ENCODE measurements at regions not wholly inside any gene's neighbourhood (a gene's known extent, or its start where the extent isn't known, plus 50 kb on each side); places are given as distances from the start of the nearest gene placed in this dataset.

GRCh38 chr12:130222519-130223218 lies 60.4 kb downstream of the FZD10 start:
- Histone ChIP-seq H3K4me1 (no peaks in the 10 kb centered on the region), H3K27ac (no peak overlapping the region), H3K4me3 (no peak overlapping the region), H3K27me3 (replicated peaks in 1 of 7) (peaks cover 0 to 36% (median 0%) of the 10 kb centered on the region in 7 donors), H3K9me3 (peaks cover 0 to 19% (median 0%) of the 10 kb centered on the region in 8 donors), H3K36me3 (no peaks in the 10 kb centered on the region)
- WGBS, 5 donors: 44 to 59% (median 51%) methylated on average over 23 of the region's 23 CpGs
- TF ChIP-seq POLR2A (IDR thresholded peaks at IDR 0.05) (no peak), CTCF (IDR thresholded peaks at IDR 0.05 in 8 of 11, conservative IDR thresholded peaks at IDR 0.05 in 3 of 11) (no peak), POLR2AphosphoS5 (IDR thresholded peaks at IDR 0.05) (no peak)
- DNase-seq: no peak
- intact Hi-C loops (cut with DNase I; ENCODE audit: low total_unique reads): no loop called here

- Histone ChIP-seq H3K36me3 (no peaks in the 10 kb centered on the region), H3K27me3 (replicated peaks in 1 of 7) (peaks cover 0 to 36% (median 0%) of the 10 kb centered on the region in 7 donors), H3K9me3 (peaks cover 0 to 18% (median 0%) of the 10 kb centered on the region in 8 donors), H3K4me3 (no peak overlapping the region), H3K4me1 (no peaks in the 10 kb centered on the region), H3K27ac (no peak overlapping the region)
- TF ChIP-seq POLR2AphosphoS5 (IDR thresholded peaks at IDR 0.05) (no peak), POLR2A (IDR thresholded peaks at IDR 0.05) (no peak), CTCF (IDR thresholded peaks at IDR 0.05 in 8 of 11, conservative IDR thresholded peaks at IDR 0.05 in 3 of 11) (no peak)
- DNase-seq: no peak
- intact Hi-C loops (cut with DNase I; ENCODE audit: low total_unique reads): no loop called here
- WGBS, 5 donors: 85 to 89% (median 87%) methylated on average over 6 of the region's 6 CpGs
Observed at GRCh38 chr12:130223767-130224244, 61.5 kb downstream of the FZD10 start.

GRCh38 chr12:130224613-130225012 lies 62.3 kb downstream of the FZD10 start:
- no peak overlapping the region for H3K27ac ChIP-seq
- peaks cover 0 to 21% (median 4%) of the 10 kb centered on the region in 8 donors for H3K9me3 ChIP-seq
- 81 to 90% (median 82%) methylated on average over 14 of the region's 14 CpGs for WGBS, 5 donors
- TF ChIP-seq CTCF (IDR thresholded peaks at IDR 0.05 in 8 of 11, conservative IDR thresholded peaks at IDR 0.05 in 3 of 11) (no peak), POLR2A (IDR thresholded peaks at IDR 0.05) (no peak), POLR2AphosphoS5 (IDR thresholded peaks at IDR 0.05) (no peak)
- DNase-seq: no peak
- peaks cover 0 to 27% (median 0%) of the 10 kb centered on the region in 7 donors for H3K27me3 ChIP-seq (replicated peaks in 1 of 7)
- intact Hi-C loops (cut with DNase I; ENCODE audit: low total_unique reads): no loop called here
- no peaks in the 10 kb centered on the region for H3K4me1 ChIP-seq
- no peaks in the 10 kb centered on the region for H3K36me3 ChIP-seq
- no peak overlapping the region for H3K4me3 ChIP-seq

- H3K4me1 ChIP-seq: no peaks in the 10 kb centered on the region
- intact Hi-C loops (cut with DNase I; ENCODE audit: low total_unique reads): no loop called here
- 34 to 56% (median 45%) methylated on average over 2 to 6 of the region's 6 CpGs for WGBS, 5 donors
Observed at GRCh38 chr12:130225347-130225746, 63.1 kb downstream of the FZD10 start.

More at GRCh38 chr12:130225347-130225746, 63.1 kb downstream of the FZD10 start:
- Histone ChIP-seq H3K9me3 (peaks cover 0 to 28% (median 9%) of the 10 kb centered on the region in 8 donors), H3K27me3 (replicated peaks in 1 of 7) (peaks cover 0 to 21% (median 0%) of the 10 kb centered on the region in 7 donors), H3K27ac (no peak overlapping the region), H3K4me3 (no peak overlapping the region), H3K36me3 (no peaks in the 10 kb centered on the region)
- TF ChIP-seq POLR2A (IDR thresholded peaks at IDR 0.05) (no peak), CTCF (IDR thresholded peaks at IDR 0.05 in 8 of 11, conservative IDR thresholded peaks at IDR 0.05 in 3 of 11) (no peak), POLR2AphosphoS5 (IDR thresholded peaks at IDR 0.05) (no peak)
- no peak for DNase-seq

All from spleen (tissue), 11 donors.